ENCODE measurements at regions not wholly inside any gene's neighbourhood (a gene's known extent, or its start where the extent isn't known, plus 50 kb on each side); places are given as distances from the start of the nearest gene placed in this dataset.

DNA sequence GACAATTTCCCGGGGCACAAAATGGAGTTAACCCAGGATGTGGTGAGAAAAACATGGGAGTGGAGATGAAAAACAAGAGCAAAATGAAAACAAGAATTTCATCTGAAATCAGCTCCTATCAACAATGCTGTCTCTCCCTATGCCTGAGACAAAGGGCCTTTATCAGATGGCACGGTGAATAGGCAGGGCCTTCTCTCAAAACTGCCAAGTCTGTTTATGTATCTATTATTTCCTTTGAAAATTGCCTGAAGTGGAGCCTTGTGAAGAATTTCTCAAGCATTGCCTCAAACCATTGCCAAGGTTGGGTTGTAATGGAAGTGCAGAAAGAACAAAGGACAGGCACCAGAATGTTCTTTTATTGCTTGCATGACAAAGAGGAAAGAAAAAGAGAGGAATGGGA lies 74.7 kb downstream of the BTBD3 start:
- TF ChIP-seq, protein P1, sequence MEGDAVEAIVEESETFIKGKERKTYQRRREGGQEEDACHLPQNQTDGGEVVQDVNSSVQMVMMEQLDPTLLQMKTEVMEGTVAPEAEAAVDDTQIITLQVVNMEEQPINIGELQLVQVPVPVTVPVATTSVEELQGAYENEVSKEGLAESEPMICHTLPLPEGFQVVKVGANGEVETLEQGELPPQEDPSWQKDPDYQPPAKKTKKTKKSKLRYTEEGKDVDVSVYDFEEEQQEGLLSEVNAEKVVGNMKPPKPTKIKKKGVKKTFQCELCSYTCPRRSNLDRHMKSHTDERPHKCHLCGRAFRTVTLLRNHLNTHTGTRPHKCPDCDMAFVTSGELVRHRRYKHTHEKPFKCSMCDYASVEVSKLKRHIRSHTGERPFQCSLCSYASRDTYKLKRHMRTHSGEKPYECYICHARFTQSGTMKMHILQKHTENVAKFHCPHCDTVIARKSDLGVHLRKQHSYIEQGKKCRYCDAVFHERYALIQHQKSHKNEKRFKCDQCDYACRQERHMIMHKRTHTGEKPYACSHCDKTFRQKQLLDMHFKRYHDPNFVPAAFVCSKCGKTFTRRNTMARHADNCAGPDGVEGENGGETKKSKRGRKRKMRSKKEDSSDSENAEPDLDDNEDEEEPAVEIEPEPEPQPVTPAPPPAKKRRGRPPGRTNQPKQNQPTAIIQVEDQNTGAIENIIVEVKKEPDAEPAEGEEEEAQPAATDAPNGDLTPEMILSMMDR (IDR thresholded peaks at IDR 0.05; ENCODE audit: insufficient read depth, low read length), result no peak
- TF ChIP-seq POLR2AphosphoS5 (IDR thresholded peaks at IDR 0.05; ENCODE audit: low read depth), result no peak
- TF ChIP-seq, protein P2, sequence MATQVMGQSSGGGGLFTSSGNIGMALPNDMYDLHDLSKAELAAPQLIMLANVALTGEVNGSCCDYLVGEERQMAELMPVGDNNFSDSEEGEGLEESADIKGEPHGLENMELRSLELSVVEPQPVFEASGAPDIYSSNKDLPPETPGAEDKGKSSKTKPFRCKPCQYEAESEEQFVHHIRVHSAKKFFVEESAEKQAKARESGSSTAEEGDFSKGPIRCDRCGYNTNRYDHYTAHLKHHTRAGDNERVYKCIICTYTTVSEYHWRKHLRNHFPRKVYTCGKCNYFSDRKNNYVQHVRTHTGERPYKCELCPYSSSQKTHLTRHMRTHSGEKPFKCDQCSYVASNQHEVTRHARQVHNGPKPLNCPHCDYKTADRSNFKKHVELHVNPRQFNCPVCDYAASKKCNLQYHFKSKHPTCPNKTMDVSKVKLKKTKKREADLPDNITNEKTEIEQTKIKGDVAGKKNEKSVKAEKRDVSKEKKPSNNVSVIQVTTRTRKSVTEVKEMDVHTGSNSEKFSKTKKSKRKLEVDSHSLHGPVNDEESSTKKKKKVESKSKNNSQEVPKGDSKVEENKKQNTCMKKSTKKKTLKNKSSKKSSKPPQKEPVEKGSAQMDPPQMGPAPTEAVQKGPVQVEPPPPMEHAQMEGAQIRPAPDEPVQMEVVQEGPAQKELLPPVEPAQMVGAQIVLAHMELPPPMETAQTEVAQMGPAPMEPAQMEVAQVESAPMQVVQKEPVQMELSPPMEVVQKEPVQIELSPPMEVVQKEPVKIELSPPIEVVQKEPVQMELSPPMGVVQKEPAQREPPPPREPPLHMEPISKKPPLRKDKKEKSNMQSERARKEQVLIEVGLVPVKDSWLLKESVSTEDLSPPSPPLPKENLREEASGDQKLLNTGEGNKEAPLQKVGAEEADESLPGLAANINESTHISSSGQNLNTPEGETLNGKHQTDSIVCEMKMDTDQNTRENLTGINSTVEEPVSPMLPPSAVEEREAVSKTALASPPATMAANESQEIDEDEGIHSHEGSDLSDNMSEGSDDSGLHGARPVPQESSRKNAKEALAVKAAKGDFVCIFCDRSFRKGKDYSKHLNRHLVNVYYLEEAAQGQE (IDR thresholded peaks at IDR 0.05; ENCODE audit: insufficient replicate concordance, low read depth), result no peak
- no peak for TF ChIP-seq GABPA (IDR thresholded peaks at IDR 0.05; ENCODE audit: low read depth)
- TF ChIP-seq SPI1 (IDR thresholded peaks at IDR 0.05; ENCODE audit: borderline replicate concordance, low read depth), result no peak

Measured in HL-60 (cell line).